OCI-LY1 (cell line): ENCODE measurements at regions not wholly inside any gene's neighbourhood (a gene's known extent, or its start where the extent isn't known, plus 50 kb on each side); places are given as distances from the start of the nearest gene placed in this dataset.

Experiments used
- EZH2 ChIP-seq: fragments of 200-600 bp; sonication (generic), shearing (Covaris generic); IDR thresholded peaks from 2 replicates; pipeline ENCODE4 v1.8.0; 2017; ENCODE audit warnings: borderline replicate concordance, mixed run types, mild to moderate bottlenecking, antibody characterized with exemption, low read length, moderate library complexity, mixed read lengths
- TF ChIP-seq, protein P1 (sequence below): fragments of 200-600 bp; sonication (generic), shearing (Covaris generic); IDR thresholded peaks from 2 replicates; pipeline ENCODE4 v1.5.1; 2017; ENCODE audit warnings: mild to moderate bottlenecking, antibody characterized with exemption, low read length, moderate library complexity, mixed read lengths

DNA sequence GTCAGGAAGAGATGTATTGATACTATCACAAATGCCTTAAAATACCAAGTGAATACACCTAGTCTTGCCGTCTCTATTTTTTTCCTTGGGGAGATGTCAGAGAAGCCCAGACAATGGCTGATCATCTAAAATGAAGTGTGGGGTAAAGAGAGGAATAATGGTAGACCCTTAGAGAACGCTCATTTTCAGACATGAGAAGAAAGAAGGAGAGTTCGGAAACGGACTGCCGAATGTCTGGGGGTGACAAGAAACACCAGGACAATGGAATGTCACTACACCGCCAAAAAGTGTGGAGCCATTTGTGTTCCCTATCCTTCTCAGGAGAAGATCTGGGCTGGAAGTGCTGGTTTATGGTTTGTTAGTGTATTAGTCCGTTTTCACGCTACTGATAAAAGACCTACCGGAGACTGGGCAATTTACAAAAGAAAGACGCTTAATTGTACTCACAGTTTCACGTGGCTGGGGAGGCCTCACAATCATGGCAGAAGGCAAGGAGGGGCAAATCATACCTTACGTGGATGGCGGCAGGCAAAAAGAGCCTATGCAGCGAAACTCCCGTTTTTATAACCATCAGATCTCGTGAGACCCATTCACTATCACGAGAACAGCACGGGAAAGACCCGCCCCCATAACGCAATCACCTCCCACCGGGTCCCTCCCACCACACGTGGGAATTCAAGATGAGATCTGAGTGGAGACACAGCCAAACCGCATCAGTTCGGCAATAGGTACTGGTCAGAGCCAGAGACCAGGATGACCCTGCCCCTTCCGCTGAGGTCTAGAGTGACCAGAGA lies 743.7 kb downstream of the GALR1 start:
- TF ChIP-seq, protein P1, sequence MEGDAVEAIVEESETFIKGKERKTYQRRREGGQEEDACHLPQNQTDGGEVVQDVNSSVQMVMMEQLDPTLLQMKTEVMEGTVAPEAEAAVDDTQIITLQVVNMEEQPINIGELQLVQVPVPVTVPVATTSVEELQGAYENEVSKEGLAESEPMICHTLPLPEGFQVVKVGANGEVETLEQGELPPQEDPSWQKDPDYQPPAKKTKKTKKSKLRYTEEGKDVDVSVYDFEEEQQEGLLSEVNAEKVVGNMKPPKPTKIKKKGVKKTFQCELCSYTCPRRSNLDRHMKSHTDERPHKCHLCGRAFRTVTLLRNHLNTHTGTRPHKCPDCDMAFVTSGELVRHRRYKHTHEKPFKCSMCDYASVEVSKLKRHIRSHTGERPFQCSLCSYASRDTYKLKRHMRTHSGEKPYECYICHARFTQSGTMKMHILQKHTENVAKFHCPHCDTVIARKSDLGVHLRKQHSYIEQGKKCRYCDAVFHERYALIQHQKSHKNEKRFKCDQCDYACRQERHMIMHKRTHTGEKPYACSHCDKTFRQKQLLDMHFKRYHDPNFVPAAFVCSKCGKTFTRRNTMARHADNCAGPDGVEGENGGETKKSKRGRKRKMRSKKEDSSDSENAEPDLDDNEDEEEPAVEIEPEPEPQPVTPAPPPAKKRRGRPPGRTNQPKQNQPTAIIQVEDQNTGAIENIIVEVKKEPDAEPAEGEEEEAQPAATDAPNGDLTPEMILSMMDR = no peak
- no peak for TF ChIP-seq EZH2
